ENCODE measurements at regions not wholly inside any gene's neighbourhood (a gene's known extent, or its start where the extent isn't known, plus 50 kb on each side); places are given as distances from the start of the nearest gene placed in this dataset.

- TF ChIP-seq POLR2A (IDR thresholded peaks at IDR 0.05; ENCODE audit: low read depth, low read length) (no peak), POLR2AphosphoS5 (IDR thresholded peaks at IDR 0.05; ENCODE audit: low read depth, low read length) (no peak)
- no peak for DNase-seq (ENCODE audit: insufficient read length)
- no peak for FAIRE-seq
Measured at GRCh38 chr5:8050616-8051175, 181.7 kb downstream of the MTRR start.

- no peak for TF ChIP-seq POLR2A (IDR thresholded peaks at IDR 0.05; ENCODE audit: low read depth, low read length)
- TF ChIP-seq TAF1 (IDR thresholded peaks at IDR 0.05; ENCODE audit: borderline replicate concordance, low read depth, low read length) = no peak
- TF ChIP-seq POLR2AphosphoS5 (IDR thresholded peaks at IDR 0.05; ENCODE audit: low read depth, low read length) = no peak
- FAIRE-seq = no peak
- no peak for DNase-seq (ENCODE audit: insufficient read length)
Measured at GRCh38 chr5:8053270-8053669, 184.3 kb downstream of the MTRR start.

GRCh38 chr5:8057769-8058168 lies 188.8 kb downstream of the MTRR start:
- DNase-seq (ENCODE audit: insufficient read length) (no peak), FAIRE-seq (peak; percentile 84)
- TF ChIP-seq TAF1 (IDR thresholded peaks at IDR 0.05; ENCODE audit: borderline replicate concordance, low read depth, low read length) = no peak
- no peak for TF ChIP-seq POLR2AphosphoS5 (IDR thresholded peaks at IDR 0.05; ENCODE audit: low read depth, low read length)
- TF ChIP-seq POLR2A (IDR thresholded peaks at IDR 0.05; ENCODE audit: low read depth, low read length) = no peak

- no peak for DNase-seq (ENCODE audit: insufficient read length)
- peak; percentile 5 for FAIRE-seq
- TF ChIP-seq POLR2AphosphoS5 (IDR thresholded peaks at IDR 0.05; ENCODE audit: low read depth, low read length) = no peak
- no peak for TF ChIP-seq TAF1 (IDR thresholded peaks at IDR 0.05; ENCODE audit: borderline replicate concordance, low read depth, low read length)
- TF ChIP-seq POLR2A (IDR thresholded peaks at IDR 0.05; ENCODE audit: low read depth, low read length) = no peak
Measured at GRCh38 chr5:8058616-8059190, 189.8 kb downstream of the MTRR start.

- no peak for DNase-seq (ENCODE audit: insufficient read length)
- FAIRE-seq = no peak
- no peak for TF ChIP-seq POLR2AphosphoS5 (IDR thresholded peaks at IDR 0.05; ENCODE audit: low read depth, low read length)
- no peak for TF ChIP-seq TAF1 (IDR thresholded peaks at IDR 0.05; ENCODE audit: borderline replicate concordance, low read depth, low read length)
- TF ChIP-seq POLR2A (IDR thresholded peaks at IDR 0.05; ENCODE audit: low read depth, low read length) = no peak
Measured at GRCh38 chr5:8059337-8059736, 190.4 kb downstream of the MTRR start.

- DNase-seq (ENCODE audit: insufficient read length) (no peak), FAIRE-seq (peak; percentile 53)
- TF ChIP-seq POLR2A (IDR thresholded peaks at IDR 0.05; ENCODE audit: low read depth, low read length) = no peak
- TF ChIP-seq POLR2AphosphoS5 (IDR thresholded peaks at IDR 0.05; ENCODE audit: low read depth, low read length) = no peak
- TF ChIP-seq TAF1 (IDR thresholded peaks at IDR 0.05; ENCODE audit: borderline replicate concordance, low read depth, low read length) = no peak
Measured at GRCh38 chr5:8060235-8060952, 191.4 kb downstream of the MTRR start.

GRCh38 chr5:8060953-8061429 lies 192.0 kb downstream of the MTRR start:
- DNase-seq (ENCODE audit: insufficient read length) (no peak), FAIRE-seq (peak; percentile 57)
- TF ChIP-seq POLR2AphosphoS5 (IDR thresholded peaks at IDR 0.05; ENCODE audit: low read depth, low read length) (no peak), TAF1 (IDR thresholded peaks at IDR 0.05; ENCODE audit: borderline replicate concordance, low read depth, low read length) (no peak), POLR2A (IDR thresholded peaks at IDR 0.05; ENCODE audit: low read depth, low read length) (no peak)

GRCh38 chr5:8062521-8062920 lies 193.6 kb downstream of the MTRR start:
- DNase-seq (ENCODE audit: insufficient read length) = no peak
- TF ChIP-seq POLR2A (IDR thresholded peaks at IDR 0.05; ENCODE audit: low read depth, low read length) = no peak
- TF ChIP-seq TAF1 (IDR thresholded peaks at IDR 0.05; ENCODE audit: borderline replicate concordance, low read depth, low read length) = no peak
- TF ChIP-seq POLR2AphosphoS5 (IDR thresholded peaks at IDR 0.05; ENCODE audit: low read depth, low read length) = no peak
- no peak for FAIRE-seq

- DNase-seq (ENCODE audit: insufficient read length) (no peak), FAIRE-seq (peak; percentile 40)
- no peak for TF ChIP-seq POLR2A (IDR thresholded peaks at IDR 0.05; ENCODE audit: low read depth, low read length)
- no peak for TF ChIP-seq TAF1 (IDR thresholded peaks at IDR 0.05; ENCODE audit: borderline replicate concordance, low read depth, low read length)
- TF ChIP-seq POLR2AphosphoS5 (IDR thresholded peaks at IDR 0.05; ENCODE audit: low read depth, low read length) = no peak
Measured at GRCh38 chr5:8068078-8068477, 199.1 kb downstream of the MTRR start.

GRCh38 chr5:8070138-8070537 lies 201.2 kb downstream of the MTRR start:
- no peak for DNase-seq (ENCODE audit: insufficient read length)

GRCh38 chr5:8079056-8079455 lies 210.1 kb downstream of the MTRR start:
- TF ChIP-seq POLR2AphosphoS5 (IDR thresholded peaks at IDR 0.05; ENCODE audit: low read depth, low read length) (no peak), TAF1 (IDR thresholded peaks at IDR 0.05; ENCODE audit: borderline replicate concordance, low read depth, low read length) (no peak), POLR2A (IDR thresholded peaks at IDR 0.05; ENCODE audit: low read depth, low read length) (no peak)
- FAIRE-seq (no peak), DNase-seq (ENCODE audit: insufficient read length) (no peak)

More at GRCh38 chr5:8070138-8070537, 201.2 kb downstream of the MTRR start:
- FAIRE-seq = no peak
- TF ChIP-seq TAF1 (IDR thresholded peaks at IDR 0.05; ENCODE audit: borderline replicate concordance, low read depth, low read length) (no peak), POLR2AphosphoS5 (IDR thresholded peaks at IDR 0.05; ENCODE audit: low read depth, low read length) (no peak), POLR2A (IDR thresholded peaks at IDR 0.05; ENCODE audit: low read depth, low read length) (no peak)

- FAIRE-seq (no peak), DNase-seq (ENCODE audit: insufficient read length) (no peak)
- TF ChIP-seq POLR2A (IDR thresholded peaks at IDR 0.05; ENCODE audit: low read depth, low read length) = no peak
- no peak for TF ChIP-seq POLR2AphosphoS5 (IDR thresholded peaks at IDR 0.05; ENCODE audit: low read depth, low read length)
- TF ChIP-seq TAF1 (IDR thresholded peaks at IDR 0.05; ENCODE audit: borderline replicate concordance, low read depth, low read length) = no peak
Measured at GRCh38 chr5:8081179-8081578, 212.2 kb downstream of the MTRR start.
